ENCODE measurements at regions not wholly inside any gene's neighbourhood (a gene's known extent, or its start where the extent isn't known, plus 50 kb on each side); places are given as distances from the start of the nearest gene placed in this dataset.

- no peak overlapping the region for H2AFZ ChIP-seq (ENCODE audit: low read length)
- no peaks in the 10 kb centered on the region for H3K23me2 ChIP-seq (ENCODE audit: low read depth, low read length)
- no peak overlapping the region for H3K9ac ChIP-seq (replicated peaks in 1 of 4; ENCODE audit: extremely low read depth in 1 of 4, low read depth in 3 of 4, low read length in 3 of 4)
- 91% methylated on average over 1 of the region's 1 CpG; no CpG with 5 or more reads in 1 of the 2 experiments for WGBS, 2 experiments (ENCODE audit: extremely low coverage in 1 of 2, insufficient coverage in 1 of 2, insufficient read length in 1 of 2, insufficient replicate concordance in 2 of 2, low coverage in 1 of 2, low lambda C conversion rate in 2 of 2, missing lambda C conversion rate in 1 of 2)
- no peak overlapping the region for H2BK20ac ChIP-seq (ENCODE audit: low read length)
- no peak overlapping the region for H2BK15ac ChIP-seq (ENCODE audit: low read length)
- no peaks in the 10 kb centered on the region for H3K27me3 ChIP-seq (replicated peaks in 1 of 4; ENCODE audit: control insufficient read depth in 3 of 4, extremely low read depth in 1 of 4, insufficient read depth in 3 of 4, low read length in 3 of 4)
- no peak overlapping the region for H2BK12ac ChIP-seq (ENCODE audit: low read depth, low read length)
- H4K5ac ChIP-seq (ENCODE audit: insufficient read length, low read depth, low read length), result no peak overlapping the region
- H3K4me2 ChIP-seq (ENCODE audit: insufficient read depth in 1 of 2, low read depth in 2 of 2, low read length in 2 of 2), result no peak overlapping the region
- no peak overlapping the region for H2BK5ac ChIP-seq (ENCODE audit: low read depth, low read length)
- H2BK120ac ChIP-seq (replicated peaks; ENCODE audit: low read depth, low read length), result no peak overlapping the region
- no peaks in the 10 kb centered on the region for H3K79me1 ChIP-seq (ENCODE audit: low read depth, low read length)
- H3K9me3 ChIP-seq (ENCODE audit: insufficient read depth in 2 of 2, low read depth in 1 of 2, low read length in 1 of 2), result no peaks in the 10 kb centered on the region
- no peak overlapping the region for H3K56ac ChIP-seq (replicated peaks; ENCODE audit: insufficient read length, low read depth, low read length)
- H3K36me3 ChIP-seq (ENCODE audit: control insufficient read depth in 2 of 4, insufficient read depth in 4 of 4, low read length in 3 of 4), result no peaks in the 10 kb centered on the region
- no peaks in the 10 kb centered on the region for H3K79me2 ChIP-seq (ENCODE audit: control insufficient read depth in 1 of 2, insufficient read depth in 2 of 2, low read length in 2 of 2)
- H4K20me1 ChIP-seq (replicated peaks in 1 of 2; ENCODE audit: control insufficient read depth in 1 of 2, insufficient read depth in 2 of 2, low read length in 2 of 2), result no peaks in the 10 kb centered on the region
- ChIA-PET CTCF (ENCODE audit: partially characterized antibody) (no interaction called here), POLR2A (ENCODE audit: partially characterized antibody) (no interaction called here)
- H4K91ac ChIP-seq (replicated peaks; ENCODE audit: insufficient read length, low read length), result no peak overlapping the region
- no peaks in the 10 kb centered on the region for H3K4me1 ChIP-seq (replicated peaks in 1 of 4; ENCODE audit: control insufficient read depth in 3 of 4, insufficient read depth in 4 of 4, low read length in 3 of 4)
- H3K4me3 ChIP-seq (ENCODE audit: extremely low read depth in 1 of 4, insufficient read depth in 2 of 4, low read depth in 3 of 4, low read length in 4 of 4), result no peak overlapping the region
- H2AK5ac ChIP-seq (ENCODE audit: low read depth, low read length), result no peak overlapping the region
- H3K4ac ChIP-seq (replicated peaks; ENCODE audit: insufficient read length, low read depth, low read length), result no peak overlapping the region
- H3K27ac ChIP-seq (ENCODE audit: low read depth, low read length), result no peak overlapping the region
- H3K18ac ChIP-seq (ENCODE audit: extremely low read depth, low read length), result no peak overlapping the region
- no peak overlapping the region for H3K14ac ChIP-seq (ENCODE audit: insufficient read length)
- FAIRE-seq (no peak), DNase-seq (ENCODE audit: low read depth in 1 of 2, low spot score in 2 of 2) (no peak)
- no peak for TF ChIP-seq HDAC2 (IDR thresholded peaks at IDR 0.05; ENCODE audit: borderline replicate concordance in 1 of 2, low read depth in 2 of 2, low read length in 2 of 2)
- TF ChIP-seq GTF2F1 (IDR thresholded peaks at IDR 0.05; ENCODE audit: borderline replicate concordance, low read depth, low read length), result no peak
- no peak overlapping the region for H4K8ac ChIP-seq (ENCODE audit: extremely low read depth, insufficient read depth, low read length)
- no peak overlapping the region for H3K23ac ChIP-seq (ENCODE audit: insufficient read length)
These were observed 86.8 kb upstream of the PLPPR4 start for GRCh38 chr1:99177465-99177864.
